BLaER1 treated with 17β-estradiol and CSF1 and Interleukin-3, amounts not matched to agents 10 nM and 100 nM (cell line): ENCODE measurements at regions not wholly inside any gene's neighbourhood (a gene's known extent, or its start where the extent isn't known, plus 50 kb on each side); places are given as distances from the start of the nearest gene placed in this dataset.
A peak's percentile ranks its signal among the peaks of the same experiment; 100 is the strongest.

ENCODE experiments used
- H3K27ac ChIP-seq, 11 experiments: shearing (Covaris generic); formaldehyde crosslinking; 2 replicates each; pipeline ENCODE4 v1.8.1; 2022
- H3K27me3 ChIP-seq, 11 experiments: shearing (Covaris generic); formaldehyde crosslinking; 2 replicates each; pipeline ENCODE4 v1.8.1; 2022
- H3K36me3 ChIP-seq, 11 experiments: shearing (Covaris generic); formaldehyde crosslinking; 2 replicates each; pipeline ENCODE4 v1.8.1; 2022
- H3K4me1 ChIP-seq, 10 experiments: shearing (Covaris generic); formaldehyde crosslinking; 2 replicates each; pipeline ENCODE4 v1.8.1; 2022
- H3K4me2 ChIP-seq, 11 experiments: shearing (Covaris generic); formaldehyde crosslinking; 2 replicates each; pipeline ENCODE4 v1.8.1; 2022
- H3K4me3 ChIP-seq, 10 experiments: shearing (Covaris generic); formaldehyde crosslinking; 2 replicates each; pipeline ENCODE4 v1.8.1; 2022
- H3K9ac ChIP-seq, 11 experiments: shearing (Covaris generic); formaldehyde crosslinking; 2 replicates each; pipeline ENCODE4 v1.8.1; 2022
- H3K9me3 ChIP-seq, 11 experiments: shearing (Covaris generic); formaldehyde crosslinking; replicated peaks in 1 of 11; 2 replicates each; pipeline ENCODE4 v1.8.1; 2022
- H4K20me1 ChIP-seq, 11 experiments: shearing (Covaris generic); formaldehyde crosslinking; 2 replicates each; pipeline ENCODE4 v1.8.1; 2022
- Cebpa-rat ChIP-seq, 11 experiments: shearing (Covaris generic); IDR thresholded peaks; 2 replicates each; pipeline ENCODE4 v1.8.1; 2022

- H3K27ac ChIP-seq = no peak overlapping the region
- H3K9ac ChIP-seq = no peak overlapping the region
- H3K36me3 ChIP-seq = no peaks in the 10 kb centered on the region
- 0 out of 22 replicates have a peak, but pooled peaks cover 0 to 3% (median 0%) of the 10 kb centered on the region in 11 experiments for H3K27me3 ChIP-seq
- H3K4me2 ChIP-seq = no peak overlapping the region
- H4K20me1 ChIP-seq = no peaks in the 10 kb centered on the region; a peak in 1 of 22 replicates
- H3K4me3 ChIP-seq = no peak overlapping the region
- H3K9me3 ChIP-seq = no peaks in the 10 kb centered on the region
- TF ChIP-seq Cebpa-rat (IDR thresholded peaks at IDR 0.05) = no peak
- peaks cover 0 to under 1% (median 0%) of the 10 kb centered on the region in 10 experiments; a peak in 3 of 20 replicates for H3K4me1 ChIP-seq
Observed at GRCh38 chr1:22237433-22238093, 94.7 kb upstream of the WNT4 start.

DNA sequence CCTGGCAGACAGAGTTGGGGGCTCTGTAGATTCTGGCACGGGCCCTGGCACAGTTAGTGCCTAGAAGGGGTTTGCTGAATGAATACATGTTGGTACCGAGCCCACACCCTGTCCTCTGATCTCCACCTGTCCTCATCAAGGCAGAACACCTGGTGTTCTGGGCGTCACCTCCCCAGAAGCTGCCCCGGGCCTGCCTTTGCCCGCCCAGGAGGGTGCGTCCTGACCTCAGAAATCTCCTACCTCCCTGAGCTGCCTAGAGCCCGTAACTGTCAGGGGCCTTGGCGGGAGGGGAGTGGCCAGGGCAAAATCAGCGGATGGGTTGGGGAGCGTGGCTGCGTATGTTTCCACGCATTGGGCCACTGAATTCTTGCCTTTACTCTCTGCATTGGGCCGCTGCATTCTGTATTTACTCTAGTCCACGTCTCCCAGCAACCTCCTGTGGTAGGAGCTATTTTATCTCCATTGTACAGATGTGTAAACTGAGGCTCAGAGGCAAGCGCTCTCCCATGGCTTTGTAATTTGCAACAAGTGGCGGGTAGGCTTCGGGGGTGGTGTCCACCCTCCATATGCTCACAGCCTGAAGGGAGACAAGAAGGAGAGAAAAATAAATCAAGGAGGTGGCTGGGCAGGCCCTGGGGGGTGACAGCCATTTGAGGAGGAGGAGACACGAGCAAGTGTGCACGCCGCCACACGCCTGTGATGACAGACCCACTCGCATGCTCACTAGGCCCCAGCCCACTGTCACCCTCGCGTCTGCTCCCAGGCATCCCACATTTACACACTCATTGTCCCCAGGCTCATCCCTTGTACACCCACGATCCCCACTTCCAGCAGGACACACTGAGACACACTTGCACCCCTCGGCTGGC is 95.7 kb upstream of the WNT4 start:
- no peak overlapping the region for H3K4me3 ChIP-seq
- H4K20me1 ChIP-seq = no peaks in the 10 kb centered on the region; a peak in 1 of 22 replicates
- H3K36me3 ChIP-seq = no peaks in the 10 kb centered on the region
- H3K9me3 ChIP-seq = no peaks in the 10 kb centered on the region
- H3K4me2 ChIP-seq = no peak overlapping the region
- TF ChIP-seq Cebpa-rat (IDR thresholded peaks at IDR 0.05) = no peak
- H3K4me1 ChIP-seq = peaks cover 0 to 11% (median 7%) of the 10 kb centered on the region in 10 experiments; a peak in 12 of 20 replicates
- H3K9ac ChIP-seq = no peak overlapping the region
- H3K27ac ChIP-seq = no peak overlapping the region
- 0 out of 22 replicates have a peak, but pooled peaks cover 0 to 3% (median 0%) of the 10 kb centered on the region in 11 experiments for H3K27me3 ChIP-seq

- no peak for TF ChIP-seq Cebpa-rat (IDR thresholded peaks at IDR 0.05)
- no peaks in the 10 kb centered on the region; a peak in 1 of 22 replicates for H4K20me1 ChIP-seq
- H3K27ac ChIP-seq = no peak overlapping the region
- H3K4me3 ChIP-seq = no peak overlapping the region
- H3K4me2 ChIP-seq = no peak overlapping the region
- H3K36me3 ChIP-seq = no peaks in the 10 kb centered on the region
- peaks cover 0 to 18% (median 9%) of the 10 kb centered on the region in 10 experiments; a peak in 12 of 20 replicates for H3K4me1 ChIP-seq
- H3K9me3 ChIP-seq = no peaks in the 10 kb centered on the region
- H3K9ac ChIP-seq = 0 out of 22 replicates have a peak overlapping the region, but pooled peaks of 1 of the 11 experiments have one; percentile 11
- 0 out of 22 replicates have a peak, but pooled peaks cover 0 to 3% (median 0%) of the 10 kb centered on the region in 11 experiments for H3K27me3 ChIP-seq
Observed at GRCh38 chr1:22239378-22239777, 96.5 kb upstream of the WNT4 start.

DNA sequence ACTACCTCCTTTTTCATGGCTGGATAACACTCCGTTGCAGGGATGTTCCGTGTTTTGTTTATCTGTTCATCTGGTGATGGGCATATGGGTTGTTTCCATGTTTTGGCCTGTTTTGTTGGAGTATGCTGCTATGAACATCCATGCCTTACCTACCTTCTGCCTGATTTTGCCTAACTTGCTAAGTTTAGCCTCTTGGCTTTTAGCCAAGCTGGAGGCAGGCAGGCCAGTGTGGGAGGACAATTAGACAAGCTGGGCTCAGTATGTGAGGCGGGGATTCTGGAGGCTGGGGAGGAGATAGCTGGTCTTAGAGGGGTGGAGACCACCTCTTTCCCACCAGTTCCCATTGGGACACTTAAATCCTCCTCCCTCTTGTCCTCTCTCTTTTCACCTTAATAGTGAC is 98.4 kb upstream of the WNT4 start:
- Histone ChIP-seq H3K4me3 (no peak overlapping the region), H3K27me3 (0 out of 22 replicates have a peak, but pooled peaks cover 0 to 3% (median 0%) of the 10 kb centered on the region in 11 experiments), H3K36me3 (no peaks in the 10 kb centered on the region), H3K9me3 (no peaks in the 10 kb centered on the region), H4K20me1 (no peaks in the 10 kb centered on the region; a peak in 1 of 22 replicates), H3K9ac (no peak overlapping the region), H3K27ac (no peak overlapping the region), H3K4me1 (peaks cover 0 to 24% (median 9%) of the 10 kb centered on the region in 10 experiments; a peak in 12 of 20 replicates), H3K4me2 (no peak overlapping the region)
- TF ChIP-seq Cebpa-rat (IDR thresholded peaks at IDR 0.05) = no peak

DNA sequence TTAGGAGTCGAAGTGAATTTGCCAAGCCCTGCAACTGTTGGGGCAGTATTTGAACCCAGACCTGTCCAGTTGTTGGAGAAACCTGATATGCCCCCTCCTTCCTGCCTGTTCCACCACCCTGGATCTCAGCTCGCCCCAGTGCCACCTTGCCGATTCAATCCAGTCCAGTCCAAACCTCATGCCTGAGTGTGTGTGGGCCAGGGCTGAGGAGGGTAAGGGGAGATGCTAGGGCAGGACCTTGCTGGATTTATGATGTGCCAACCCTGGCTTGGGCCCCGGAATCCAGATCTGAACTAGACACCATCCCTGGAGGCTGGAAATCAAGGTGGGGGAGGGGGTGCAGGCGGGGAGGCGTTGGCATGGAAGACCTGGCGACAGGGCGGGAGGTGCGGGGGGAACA is 98.9 kb upstream of the WNT4 start:
- no peak overlapping the region for H3K9ac ChIP-seq
- no peak overlapping the region for H3K4me3 ChIP-seq
- H3K36me3 ChIP-seq = no peaks in the 10 kb centered on the region
- H4K20me1 ChIP-seq = no peaks in the 10 kb centered on the region; a peak in 1 of 22 replicates
- H3K9me3 ChIP-seq = no peaks in the 10 kb centered on the region
- H3K4me1 ChIP-seq = peaks cover 0 to 25% (median 9%) of the 10 kb centered on the region in 10 experiments; a peak in 12 of 20 replicates
- no peak overlapping the region for H3K27ac ChIP-seq
- H3K27me3 ChIP-seq = no peaks in the 10 kb centered on the region
- H3K4me2 ChIP-seq = no peak overlapping the region
- TF ChIP-seq Cebpa-rat (IDR thresholded peaks at IDR 0.05) = no peak

- Histone ChIP-seq H3K27me3 (no peaks in the 10 kb centered on the region), H3K4me2 (no peak overlapping the region), H3K36me3 (no peaks in the 10 kb centered on the region), H3K27ac (no peak overlapping the region), H3K9ac (no peak overlapping the region), H4K20me1 (peaks cover 0 to 9% (median 0%) of the 10 kb centered on the region in 11 experiments; a peak in 2 of 22 replicates), H3K4me1 (peaks cover 0 to 25% (median 9%) of the 10 kb centered on the region in 10 experiments; a peak in 12 of 20 replicates), H3K4me3 (no peak overlapping the region), H3K9me3 (no peaks in the 10 kb centered on the region)
- TF ChIP-seq Cebpa-rat (IDR thresholded peaks at IDR 0.05) = no peak
Observed at GRCh38 chr1:22245100-22245650, 102.3 kb upstream of the WNT4 start.

GRCh38 chr1:22245726-22246125 is 102.8 kb upstream of the WNT4 start:
- Histone ChIP-seq H3K4me2 (0 out of 22 replicates have a peak overlapping the region, but pooled peaks of 1 of the 11 experiments have one; percentile 18), H3K4me1 (peaks cover 0 to 25% (median 9%) of the 10 kb centered on the region in 10 experiments; a peak in 12 of 20 replicates), H3K9me3 (no peaks in the 10 kb centered on the region), H4K20me1 (peaks cover 0 to 11% (median 0%) of the 10 kb centered on the region in 11 experiments; a peak in 2 of 22 replicates), H3K27ac (no peak overlapping the region), H3K27me3 (no peaks in the 10 kb centered on the region), H3K36me3 (no peaks in the 10 kb centered on the region), H3K4me3 (no peak overlapping the region), H3K9ac (no peak overlapping the region)
- no peak for TF ChIP-seq Cebpa-rat (IDR thresholded peaks at IDR 0.05)

DNA sequence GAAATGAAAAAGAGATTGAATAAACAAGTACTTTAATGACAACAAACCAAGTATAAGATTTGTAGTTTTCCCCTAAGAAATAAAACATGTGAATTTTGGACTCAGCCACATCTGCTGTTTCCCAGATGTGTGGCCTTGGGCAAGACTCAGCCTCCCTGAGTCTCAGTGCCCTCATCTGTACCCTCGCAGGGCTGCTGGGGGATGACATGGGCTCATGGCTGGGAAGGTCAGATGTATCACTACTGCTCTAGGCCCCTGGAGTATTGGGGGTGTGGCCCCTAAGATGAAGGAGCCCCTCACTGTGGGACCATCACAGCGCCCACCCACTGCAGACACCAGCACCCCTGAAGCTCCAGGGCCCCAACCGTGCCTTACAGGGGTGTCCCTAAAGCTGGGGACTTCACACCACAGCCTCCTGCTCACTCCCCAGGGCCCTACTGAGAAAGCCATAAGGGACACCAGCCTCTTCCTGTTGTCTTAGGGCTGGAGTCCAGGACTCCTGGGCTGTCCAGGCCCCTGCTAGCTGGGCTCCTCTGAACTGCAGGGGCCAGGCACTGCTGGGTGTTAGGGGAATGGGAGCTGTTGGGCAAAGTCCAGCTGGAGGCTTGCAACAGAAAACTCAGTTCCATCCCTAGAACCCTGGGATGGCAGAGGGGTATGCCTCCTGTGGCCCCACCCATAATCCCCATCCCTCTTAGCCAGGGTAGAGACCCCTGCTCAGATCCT is 104.0 kb upstream of the WNT4 start:
- no peaks in the 10 kb centered on the region for H3K27me3 ChIP-seq
- H3K4me3 ChIP-seq = no peak overlapping the region
- no peak overlapping the region for H3K4me2 ChIP-seq
- H3K27ac ChIP-seq = no peak overlapping the region
- H3K9ac ChIP-seq = no peak overlapping the region
- H3K36me3 ChIP-seq = no peaks in the 10 kb centered on the region
- H3K9me3 ChIP-seq = no peaks in the 10 kb centered on the region
- peaks cover 0 to 15% (median 0%) of the 10 kb centered on the region in 11 experiments; a peak in 2 of 22 replicates for H4K20me1 ChIP-seq
- no peak for TF ChIP-seq Cebpa-rat (IDR thresholded peaks at IDR 0.05)
- H3K4me1 ChIP-seq = peaks cover 0 to 28% (median 11%) of the 10 kb centered on the region in 10 experiments; a peak in 13 of 20 replicates
